Esophagus squamous epithelium (tissue), 5 donors: ENCODE measurements at regions not wholly inside any gene's neighbourhood (a gene's known extent, or its start where the extent isn't known, plus 50 kb on each side); places are given as distances from the start of the nearest gene placed in this dataset.

ENCODE experiments used
- DNase-seq: peaks from one replicate; lab custom pipeline; 2025; lab: John Stamatoyannopoulos, UW
- H3K27ac ChIP-seq, 4 donors: fragments of 200-600 bp; sonication (generic); one replicate each; pipeline ENCODE4 v1.5.1; 2016 to 2019; ENCODE audit warnings: mild to moderate bottlenecking in 1 of 4
- H3K27me3 ChIP-seq, 4 donors: fragments of 200-600 bp; sonication (generic); 1 replicate in 3 of 4; 2 replicates in 1 of 4; pipeline versions ENCODE4 v1.5.1 to v1.6.0; 2017 to 2021; ENCODE audit warnings: antibody characterized with exemption in 1 of 4
- H3K36me3 ChIP-seq, 3 donors: fragments of 200-600 bp; sonication (generic); one replicate each; pipeline ENCODE4 v1.5.1; 2016 to 2019
- H3K4me1 ChIP-seq, 3 donors: fragments of 200-600 bp; sonication (generic); one replicate each; pipeline ENCODE4 v1.5.1; 2017 to 2019
- H3K4me3 ChIP-seq, 4 donors: fragments of 200-600 bp; sonication (generic); 1 replicate in 3 of 4; 2 replicates in 1 of 4; pipeline ENCODE4 v1.5.1; 2016 to 2019; ENCODE audit warnings: mild to moderate bottlenecking in 2 of 4, moderate library complexity in 1 of 4
- H3K9me3 ChIP-seq, 3 donors: fragments of 200-600 bp; sonication (generic); one replicate each; pipeline ENCODE4 v1.5.1; 2016 to 2019
- CTCF ChIP-seq, 6 experiments: fragments of 450-650 bp in 4 of 6; fragments of 200-600 bp in 2 of 6; sonication (generic) in 2 of 6; IDR thresholded peaks; one replicate each; pipeline ENCODE4 v1.5.1; 2016 to 2019; ENCODE audit warnings: antibody characterized with exemption in 6 of 6, mild to moderate bottlenecking in 4 of 6, moderate library complexity in 4 of 6
- POLR2A ChIP-seq, 4 donors: fragments of 450-650 bp; IDR thresholded peaks; one replicate each; pipeline ENCODE4 v1.6.1; 2017; ENCODE audit warnings: antibody characterized with exemption in 4 of 4, mild to moderate bottlenecking in 4 of 4, moderate library complexity in 3 of 4
- WGBS, 2 donors: methylation state at CpG; one replicate each; pipeline ENCODE4 v1.1.5; 2018; 5-methylcytosine and 5-hydroxymethylcytosine counted together
- intact Hi-C: fragments of 100-400 bp; cut with DNase I; formaldehyde crosslinking; loops from one replicate; pipeline ENCODE4 v1.15.0; 2022
- donor health status: DM: yes; HTN: yes; CAD: no.

- DNase-seq = no peak
- no peak for TF ChIP-seq POLR2A (IDR thresholded peaks at IDR 0.05)
- no peak for TF ChIP-seq CTCF (IDR thresholded peaks at IDR 0.05)
- H3K4me1 ChIP-seq = no peaks in the 10 kb centered on the region
- H3K27me3 ChIP-seq = no peaks in the 10 kb centered on the region
- intact Hi-C loops = no loop called here
- no peak overlapping the region for H3K4me3 ChIP-seq
- 70 to 74% methylated on average over 3 of the region's 3 CpGs for WGBS, 2 donors
- H3K9me3 ChIP-seq = peaks cover 0 to 3% (median 0%) of the 10 kb centered on the region in 3 donors
- H3K27ac ChIP-seq = no peak overlapping the region
- H3K36me3 ChIP-seq = no peaks in the 10 kb centered on the region
Measured at GRCh38 chr6:120248451-120248850, 898.9 kb upstream of the MAN1A1 start.

GRCh38 chr6:120237221-120237620 is 887.7 kb upstream of the MAN1A1 start:
- Histone ChIP-seq H3K27me3 (no peaks in the 10 kb centered on the region), H3K9me3 (peaks cover 0 to 8% (median 0%) of the 10 kb centered on the region in 3 donors), H3K27ac (no peak overlapping the region), H3K36me3 (no peaks in the 10 kb centered on the region), H3K4me1 (no peaks in the 10 kb centered on the region), H3K4me3 (no peak overlapping the region)
- TF ChIP-seq CTCF (IDR thresholded peaks at IDR 0.05) (no peak), POLR2A (IDR thresholded peaks at IDR 0.05) (no peak)
- WGBS, 2 donors = 73 to 84% methylated on average over 1 of the region's 1 CpG
- intact Hi-C loops = no loop called here
- no peak for DNase-seq

GRCh38 chr6:120230008-120230407 is 880.4 kb upstream of the MAN1A1 start:
- Histone ChIP-seq H3K4me1 (no peaks in the 10 kb centered on the region), H3K4me3 (no peak overlapping the region), H3K9me3 (peaks cover 0 to 8% (median 0%) of the 10 kb centered on the region in 3 donors), H3K36me3 (no peaks in the 10 kb centered on the region), H3K27me3 (no peaks in the 10 kb centered on the region), H3K27ac (no peak overlapping the region)
- TF ChIP-seq POLR2A (IDR thresholded peaks at IDR 0.05) = no peak
- no peak for TF ChIP-seq CTCF (IDR thresholded peaks at IDR 0.05)
- intact Hi-C loops = no loop called here
- no peak for DNase-seq

- intact Hi-C loops = no loop called here
- Histone ChIP-seq H3K27me3 (no peaks in the 10 kb centered on the region), H3K4me3 (no peak overlapping the region), H3K4me1 (no peaks in the 10 kb centered on the region), H3K27ac (no peak overlapping the region), H3K36me3 (no peaks in the 10 kb centered on the region), H3K9me3 (no peaks in the 10 kb centered on the region)
- WGBS, 2 donors = 49 to 78% methylated on average over 2 to 4 of the region's 4 CpGs
- TF ChIP-seq CTCF (IDR thresholded peaks at IDR 0.05) (no peak), POLR2A (IDR thresholded peaks at IDR 0.05) (no peak)
- no peak for DNase-seq
Measured at GRCh38 chr6:120228297-120228696, 878.7 kb upstream of the MAN1A1 start.

- DNase-seq = no peak
- Histone ChIP-seq H3K27me3 (no peaks in the 10 kb centered on the region), H3K9me3 (no peaks in the 10 kb centered on the region), H3K4me3 (no peak overlapping the region), H3K27ac (no peak overlapping the region), H3K36me3 (no peaks in the 10 kb centered on the region), H3K4me1 (no peaks in the 10 kb centered on the region)
- TF ChIP-seq POLR2A (IDR thresholded peaks at IDR 0.05) = no peak
- TF ChIP-seq CTCF (IDR thresholded peaks at IDR 0.05) = no peak
- intact Hi-C loops = no loop called here
- WGBS, 2 donors = 59 to 62% methylated on average over 1 of the region's 1 CpG
Measured at GRCh38 chr6:120219339-120219738, 869.8 kb upstream of the MAN1A1 start.
